ENCODE measurements at regions not wholly inside any gene's neighbourhood (a gene's known extent, or its start where the extent isn't known, plus 50 kb on each side); places are given as distances from the start of the nearest gene placed in this dataset.

DNA sequence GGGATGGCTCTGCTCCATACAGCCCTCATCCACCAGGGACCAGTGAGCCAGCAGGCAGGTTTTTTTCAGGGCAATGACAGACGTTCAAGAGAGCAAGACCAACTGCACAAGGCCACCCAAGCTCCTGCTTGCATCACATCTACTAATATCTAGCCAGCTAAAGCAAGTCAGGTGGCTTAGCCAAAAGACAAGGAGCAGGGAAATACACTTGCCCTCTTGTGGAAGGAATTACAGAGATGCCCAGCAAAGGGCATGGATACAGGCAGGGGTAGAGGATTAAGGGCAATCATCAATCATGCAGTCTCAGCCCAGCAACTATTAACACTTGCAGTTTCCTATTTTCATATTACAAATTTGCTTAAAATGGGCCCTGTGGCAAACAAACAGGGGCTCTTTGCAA is 81.5 kb upstream of the NTRK3 start:
- H3K27ac ChIP-seq (ENCODE audit: low read depth, low read length), result no peak overlapping the region
- H3K27me3 ChIP-seq (replicated peaks in 1 of 4; ENCODE audit: control insufficient read depth in 3 of 4, extremely low read depth in 1 of 4, insufficient read depth in 3 of 4, low read length in 3 of 4), result no peaks in the 10 kb centered on the region; a peak in 1 of 7 replicates
- H2BK5ac ChIP-seq (ENCODE audit: low read depth, low read length), result no peak overlapping the region
- H3K4me3 ChIP-seq (ENCODE audit: extremely low read depth in 1 of 4, insufficient read depth in 2 of 4, low read depth in 3 of 4, low read length in 4 of 4), result no peak overlapping the region
- H3K79me2 ChIP-seq (ENCODE audit: control insufficient read depth in 1 of 2, insufficient read depth in 2 of 2, low read length in 2 of 2), result no peaks in the 10 kb centered on the region
- H3K14ac ChIP-seq (ENCODE audit: insufficient read length), result no peak overlapping the region
- H3K36me3 ChIP-seq (ENCODE audit: control insufficient read depth in 2 of 4, insufficient read depth in 4 of 4, low read length in 3 of 4), result no peaks in the 10 kb centered on the region
- H3K79me1 ChIP-seq (ENCODE audit: low read depth, low read length), result no peaks in the 10 kb centered on the region
- H3K4ac ChIP-seq (replicated peaks; ENCODE audit: insufficient read length, low read depth, low read length), result no peak overlapping the region
- no peak overlapping the region for H4K5ac ChIP-seq (ENCODE audit: insufficient read length, low read depth, low read length)
- H4K20me1 ChIP-seq (replicated peaks in 1 of 2; ENCODE audit: control insufficient read depth in 1 of 2, insufficient read depth in 2 of 2, low read length in 2 of 2), result no peaks in the 10 kb centered on the region
- no peak overlapping the region for H3K56ac ChIP-seq (replicated peaks; ENCODE audit: insufficient read length, low read depth, low read length)
- H2AFZ ChIP-seq (ENCODE audit: low read length), result peak overlapping the region; percentile 79; the same call in 1 of the 2 replicates
- no peak for DNase-seq (ENCODE audit: low read depth in 1 of 2, low spot score in 2 of 2)
- H4K8ac ChIP-seq (ENCODE audit: extremely low read depth, insufficient read depth, low read length), result no peak overlapping the region
- no peak overlapping the region for H3K9ac ChIP-seq (replicated peaks in 1 of 4; ENCODE audit: extremely low read depth in 1 of 4, low read depth in 3 of 4, low read length in 3 of 4)
- H2BK20ac ChIP-seq (ENCODE audit: low read length), result no peak overlapping the region
- H3K23ac ChIP-seq (ENCODE audit: insufficient read length), result no peak overlapping the region
- ChIA-PET POLR2A (ENCODE audit: partially characterized antibody) (interaction anchor here (0.6 kb wide), 1 partner anchor 30 kb away, joined by 3 read pairs; no protein-coding TSS in a partner anchor), CTCF (ENCODE audit: partially characterized antibody) (interaction anchor here (0.8 to 4.2 kb wide), 14 partner anchors 9 to 117 kb away, joined by 3 to 25 read pairs (median 4); no protein-coding TSS in a partner anchor)
- H3K4me1 ChIP-seq (replicated peaks in 1 of 4; ENCODE audit: control insufficient read depth in 3 of 4, insufficient read depth in 4 of 4, low read length in 3 of 4), result no peaks in the 10 kb centered on the region; a peak in 1 of 7 replicates
- H3K18ac ChIP-seq (ENCODE audit: extremely low read depth, low read length), result no peak overlapping the region
- no peak for FAIRE-seq
- 50% methylated on average over 1 of the region's 1 CpG; no CpG with 5 or more reads in 1 of the 2 experiments for WGBS, 2 experiments (ENCODE audit: extremely low coverage in 1 of 2, insufficient coverage in 1 of 2, insufficient read length in 1 of 2, insufficient replicate concordance in 2 of 2, low coverage in 1 of 2, low lambda C conversion rate in 2 of 2, missing lambda C conversion rate in 1 of 2)
- no peaks in the 10 kb centered on the region for H3K23me2 ChIP-seq (ENCODE audit: low read depth, low read length)
- H2BK120ac ChIP-seq (replicated peaks; ENCODE audit: low read depth, low read length), result no peak overlapping the region
- no peak overlapping the region for H4K91ac ChIP-seq (replicated peaks; ENCODE audit: insufficient read length, low read length)
- no peak overlapping the region for H2BK12ac ChIP-seq (ENCODE audit: low read depth, low read length)
- H3K4me2 ChIP-seq (ENCODE audit: insufficient read depth in 1 of 2, low read depth in 2 of 2, low read length in 2 of 2), result no peak overlapping the region
- H3K9me3 ChIP-seq (ENCODE audit: insufficient read depth in 2 of 2, low read depth in 1 of 2, low read length in 1 of 2), result no peaks in the 10 kb centered on the region
- H2BK15ac ChIP-seq (ENCODE audit: low read length), result no peak overlapping the region
- H2AK5ac ChIP-seq (ENCODE audit: low read depth, low read length), result no peak overlapping the region
- TF ChIP-seq, protein P1, sequence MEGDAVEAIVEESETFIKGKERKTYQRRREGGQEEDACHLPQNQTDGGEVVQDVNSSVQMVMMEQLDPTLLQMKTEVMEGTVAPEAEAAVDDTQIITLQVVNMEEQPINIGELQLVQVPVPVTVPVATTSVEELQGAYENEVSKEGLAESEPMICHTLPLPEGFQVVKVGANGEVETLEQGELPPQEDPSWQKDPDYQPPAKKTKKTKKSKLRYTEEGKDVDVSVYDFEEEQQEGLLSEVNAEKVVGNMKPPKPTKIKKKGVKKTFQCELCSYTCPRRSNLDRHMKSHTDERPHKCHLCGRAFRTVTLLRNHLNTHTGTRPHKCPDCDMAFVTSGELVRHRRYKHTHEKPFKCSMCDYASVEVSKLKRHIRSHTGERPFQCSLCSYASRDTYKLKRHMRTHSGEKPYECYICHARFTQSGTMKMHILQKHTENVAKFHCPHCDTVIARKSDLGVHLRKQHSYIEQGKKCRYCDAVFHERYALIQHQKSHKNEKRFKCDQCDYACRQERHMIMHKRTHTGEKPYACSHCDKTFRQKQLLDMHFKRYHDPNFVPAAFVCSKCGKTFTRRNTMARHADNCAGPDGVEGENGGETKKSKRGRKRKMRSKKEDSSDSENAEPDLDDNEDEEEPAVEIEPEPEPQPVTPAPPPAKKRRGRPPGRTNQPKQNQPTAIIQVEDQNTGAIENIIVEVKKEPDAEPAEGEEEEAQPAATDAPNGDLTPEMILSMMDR (IDR thresholded peaks at IDR 0.05; ENCODE audit: control extremely low read depth in 1 of 3, insufficient read depth in 1 of 3, low read depth in 1 of 3, low read length in 3 of 3), result peak in 2 of 3 experiments; percentile 28 to 46; a peak in 2 of 4 replicates
- no peak for TF ChIP-seq CREB1 (IDR thresholded peaks at IDR 0.05)
- no peak for TF ChIP-seq JUND (IDR thresholded peaks at IDR 0.05; ENCODE audit: low read length)
- TF ChIP-seq RAD21 (IDR thresholded peaks at IDR 0.05 in 1 of 2, conservative IDR thresholded peaks at IDR 0.05 in 1 of 2; ENCODE audit: low read depth in 2 of 2, low read length in 2 of 2), result peak; percentile 2 to 34; a peak in 1 of 4 replicates
- no peak for TF ChIP-seq SUZ12 (IDR thresholded peaks at IDR 0.05; ENCODE audit: low read length)
- TF ChIP-seq, protein P2, sequence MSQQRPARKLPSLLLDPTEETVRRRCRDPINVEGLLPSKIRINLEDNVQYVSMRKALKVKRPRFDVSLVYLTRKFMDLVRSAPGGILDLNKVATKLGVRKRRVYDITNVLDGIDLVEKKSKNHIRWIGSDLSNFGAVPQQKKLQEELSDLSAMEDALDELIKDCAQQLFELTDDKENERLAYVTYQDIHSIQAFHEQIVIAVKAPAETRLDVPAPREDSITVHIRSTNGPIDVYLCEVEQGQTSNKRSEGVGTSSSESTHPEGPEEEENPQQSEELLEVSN (IDR thresholded peaks at IDR 0.05), result no peak
- no peak for TF ChIP-seq TAF1 (IDR thresholded peaks at IDR 0.05; ENCODE audit: low read depth, low read length)
- TF ChIP-seq POLR2AphosphoS5 (IDR thresholded peaks at IDR 0.05; ENCODE audit: low read depth, low read length), result no peak
- TF ChIP-seq GTF2F1 (IDR thresholded peaks at IDR 0.05; ENCODE audit: borderline replicate concordance, low read depth, low read length), result no peak
- TF ChIP-seq RBBP5 (IDR thresholded peaks at IDR 0.05; ENCODE audit: borderline replicate concordance, low read depth, low read length), result no peak
